ENCODE measurements at regions not wholly inside any gene's neighbourhood (a gene's known extent, or its start where the extent isn't known, plus 50 kb on each side); places are given as distances from the start of the nearest gene placed in this dataset.
"Not testable (repeated sequence)": the region's sequence is repeated elsewhere in the genome, so short reads cannot be mapped to it uniquely, and the experiment has no call there.

- DNase-seq, result no peak
Observed at GRCh38 chr13:39803156-39803555, 147.7 kb downstream of the COG6 start.

GRCh38 chr13:39803851-39804250, 148.4 kb downstream of the COG6 start:
- DNase-seq, result no peak

DNA sequence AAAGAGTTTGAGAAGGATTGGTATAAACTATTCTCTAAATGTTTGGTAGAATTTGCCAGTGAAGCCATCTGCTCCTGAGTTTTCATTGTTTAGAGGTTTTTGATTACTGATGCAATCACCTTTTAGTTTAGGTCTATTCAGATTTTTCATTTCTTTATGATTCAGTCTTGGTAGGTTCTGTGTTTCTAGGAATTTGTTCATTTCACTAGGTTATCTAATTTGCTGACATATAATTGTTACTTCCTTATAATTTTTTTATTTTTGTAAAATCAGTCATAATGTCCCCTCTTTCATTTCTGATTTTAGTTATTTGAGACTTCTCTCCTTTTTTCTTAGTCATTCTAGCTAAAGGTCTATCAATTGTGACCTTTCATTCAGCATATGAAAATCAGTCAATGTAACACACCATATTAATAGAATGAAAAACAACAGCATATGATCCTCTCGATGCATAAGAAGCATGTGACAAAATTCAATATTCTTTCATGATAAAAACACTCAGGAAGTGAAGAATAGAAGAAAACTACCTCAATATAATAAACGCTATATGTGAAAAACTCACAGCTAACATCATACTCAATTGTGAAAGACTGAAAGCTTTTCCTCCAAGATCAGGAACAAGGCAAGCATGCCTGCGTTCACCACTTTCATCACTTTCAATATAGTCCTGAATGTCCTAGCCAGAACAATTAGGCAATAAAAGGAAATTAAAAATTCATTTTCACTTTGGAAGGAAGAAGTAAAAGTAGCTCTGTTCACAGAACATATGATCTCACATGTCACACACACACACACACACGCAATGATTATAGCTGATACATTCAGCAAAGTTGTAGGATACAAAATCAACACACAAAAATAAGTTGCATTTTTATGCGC, 149.1 kb downstream of the COG6 start:
- no peak for DNase-seq

DNA sequence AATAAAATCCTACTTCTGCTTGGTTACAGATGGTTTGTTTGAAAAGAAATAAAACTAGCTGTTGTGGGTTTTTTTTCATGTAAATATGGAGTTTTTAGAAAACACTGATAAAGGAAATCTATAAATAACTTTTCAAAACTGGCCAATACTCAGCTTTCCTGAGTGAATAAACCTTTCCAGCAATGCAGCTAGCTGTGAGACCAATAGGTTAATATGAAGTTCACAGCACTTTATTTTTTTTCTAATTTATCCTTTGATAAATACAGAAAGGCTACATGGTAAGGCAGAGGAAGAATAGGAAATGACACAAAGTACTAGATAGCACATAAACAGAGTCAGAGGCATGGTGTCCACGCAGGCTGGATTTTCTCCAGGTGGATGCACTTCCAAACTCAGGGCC, 154.0 kb downstream of the COG6 start:
- DNase-seq, result no peak

DNA sequence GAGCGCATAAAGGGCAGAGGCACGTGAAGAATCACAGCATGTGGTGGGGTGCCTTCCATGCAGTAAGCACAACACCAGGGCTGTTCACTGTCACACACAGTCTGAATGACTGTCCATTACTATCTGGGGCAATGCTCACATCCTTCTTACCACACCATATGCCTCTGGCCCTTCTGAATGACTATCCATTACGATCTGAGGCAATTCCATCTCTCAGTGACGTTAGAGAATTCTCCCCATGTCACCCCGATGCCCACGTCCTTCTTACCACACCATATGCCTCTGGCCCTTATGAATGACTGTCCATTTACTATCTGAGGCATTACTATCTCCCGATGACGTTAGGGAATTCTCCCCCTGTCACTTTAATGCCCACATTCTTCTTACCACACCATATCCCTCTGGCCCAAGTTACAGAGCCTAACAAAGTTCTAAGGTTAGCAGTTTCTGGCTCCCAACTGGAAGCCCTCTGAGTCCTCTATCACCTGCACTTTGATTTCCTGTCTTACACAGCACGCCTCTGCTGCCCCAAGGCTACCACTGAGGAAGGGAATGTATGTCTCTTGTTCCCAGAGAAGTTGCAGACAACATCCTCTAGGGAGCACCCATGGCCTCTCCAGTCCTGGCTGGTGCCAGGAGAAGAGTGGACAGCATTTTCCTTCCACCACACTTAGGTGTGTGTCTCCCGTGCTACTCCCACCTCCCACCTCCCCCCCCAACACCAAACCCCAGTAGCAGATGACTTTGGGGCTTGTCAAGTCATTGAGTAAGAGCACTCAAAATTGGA, 154.8 kb downstream of the COG6 start:
- DNase-seq, result no peak

GRCh38 chr13:39811051-39811450, 155.6 kb downstream of the COG6 start:
- DNase-seq, result no peak

- DNase-seq, result no peak
Observed at GRCh38 chr13:39811696-39812095, 156.2 kb downstream of the COG6 start.

DNA sequence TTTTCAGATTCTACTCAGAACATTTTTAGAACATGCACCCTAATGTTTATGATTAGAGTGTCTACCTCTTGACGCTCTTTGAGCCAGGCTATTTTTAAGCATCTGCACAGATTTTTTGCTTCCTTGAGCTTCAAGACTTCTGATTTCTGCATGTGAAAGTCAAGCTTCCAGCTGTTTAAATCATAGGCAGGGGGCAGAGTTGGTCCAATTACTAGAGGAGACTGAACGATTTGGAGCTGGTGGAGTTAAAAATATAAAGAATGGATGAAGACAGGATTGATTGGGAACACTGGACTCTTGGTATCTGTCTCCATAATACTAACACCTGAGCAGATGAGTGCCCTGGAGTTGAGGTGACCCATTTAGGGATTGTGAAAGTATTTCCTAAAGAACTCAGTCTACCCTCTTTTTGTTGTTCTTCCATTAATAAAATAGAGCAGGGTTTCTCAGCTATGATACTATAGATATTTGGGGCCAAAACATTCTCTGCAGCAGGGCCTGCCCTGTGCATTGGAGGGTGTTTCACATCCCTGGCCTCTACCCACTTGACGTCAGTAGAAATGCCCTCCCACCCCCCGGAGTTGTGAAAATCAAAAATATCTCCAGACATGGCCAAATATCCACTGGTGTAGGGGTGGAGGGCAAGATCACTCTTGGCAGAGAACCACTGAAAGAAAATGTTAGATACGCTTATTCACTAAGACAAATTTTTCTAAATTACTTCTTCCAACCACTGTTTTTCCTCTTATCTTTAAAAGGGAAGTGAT, 160.1 kb downstream of the COG6 start:
- no peak for DNase-seq

GRCh38 chr13:39816936-39817335, 161.5 kb downstream of the COG6 start:
- DNase-seq, result no peak

- DNase-seq, result no peak
Observed at GRCh38 chr13:39818953-39819352, 163.5 kb downstream of the COG6 start.

DNA sequence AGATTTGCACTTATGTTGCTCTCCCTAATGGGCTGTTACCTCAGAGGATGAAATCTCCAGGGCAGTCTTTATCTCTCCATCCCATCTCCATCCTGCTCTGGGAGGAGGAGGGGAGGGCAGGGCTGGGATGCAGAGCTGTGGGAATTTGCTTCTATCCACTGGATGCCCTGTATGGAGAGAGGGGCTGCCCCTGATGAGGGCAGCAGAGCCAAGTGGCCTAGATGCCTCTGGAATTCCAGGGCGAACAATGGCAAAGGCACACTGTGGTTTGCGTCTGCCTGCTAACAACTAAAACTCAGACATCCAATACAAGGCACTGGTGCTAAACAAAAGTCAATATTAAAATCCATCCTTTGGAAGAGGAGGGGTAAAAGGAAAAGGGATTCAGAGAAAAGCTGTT, 165.1 kb downstream of the COG6 start:
- DNase-seq, result no peak

GRCh38 chr13:39821977-39822376, 166.5 kb downstream of the COG6 start:
- no peak for DNase-seq

- DNase-seq, result no peak
Observed at GRCh38 chr13:39822437-39822836, 167.0 kb downstream of the COG6 start.

DNA sequence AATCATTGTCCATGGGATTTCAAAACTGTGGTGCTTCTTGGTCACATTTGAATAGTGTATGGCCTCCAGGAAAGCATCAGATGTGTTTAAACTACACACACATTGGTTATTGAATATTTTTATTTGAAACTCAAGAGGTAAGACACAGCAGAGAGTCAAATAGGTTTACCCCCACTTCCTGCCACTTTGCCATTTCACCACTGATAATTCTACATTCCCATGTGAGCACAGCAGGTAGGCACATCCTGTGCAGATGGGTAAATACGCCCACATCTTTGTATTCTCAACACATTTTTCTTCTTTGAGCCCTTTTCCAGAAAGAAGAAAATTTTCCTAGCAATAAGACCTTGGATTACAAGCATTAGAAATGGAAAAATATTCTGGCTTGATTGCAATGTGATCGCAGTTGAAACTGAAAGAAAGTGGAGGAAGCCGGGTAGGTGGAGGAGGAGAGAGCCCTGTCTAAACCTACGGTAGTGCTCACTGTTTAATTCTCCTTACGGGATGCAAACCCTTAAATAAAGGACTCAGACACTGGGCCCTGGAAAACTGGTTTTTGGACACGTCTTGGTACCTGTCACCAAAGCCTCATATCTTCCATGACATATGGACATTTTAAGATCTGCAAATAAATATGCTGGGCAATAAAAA, 167.7 kb downstream of the COG6 start:
- no peak for DNase-seq

- no peak for DNase-seq
Observed at GRCh38 chr13:39825886-39826285, 170.4 kb downstream of the COG6 start.

DNA sequence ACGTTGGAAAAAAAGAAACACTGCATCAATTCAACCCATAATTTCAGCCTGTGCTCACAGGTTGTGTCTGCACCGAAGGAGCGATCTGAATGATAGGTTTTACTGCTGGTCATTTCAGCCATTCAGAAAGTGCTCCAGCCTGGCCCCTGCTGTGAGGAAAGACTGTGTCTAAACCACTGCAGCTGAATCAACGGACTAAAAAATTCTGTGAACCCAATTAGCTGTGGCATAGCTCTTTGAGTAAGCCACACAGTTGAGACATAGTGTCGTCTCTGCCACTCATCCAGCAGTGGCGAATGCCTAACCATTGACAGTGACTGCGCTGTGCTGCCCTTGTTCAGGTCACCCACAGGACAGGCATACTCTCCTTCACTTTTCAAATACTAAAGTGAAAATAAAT, 179.8 kb downstream of the COG6 start:
- no peak for DNase-seq

DNA sequence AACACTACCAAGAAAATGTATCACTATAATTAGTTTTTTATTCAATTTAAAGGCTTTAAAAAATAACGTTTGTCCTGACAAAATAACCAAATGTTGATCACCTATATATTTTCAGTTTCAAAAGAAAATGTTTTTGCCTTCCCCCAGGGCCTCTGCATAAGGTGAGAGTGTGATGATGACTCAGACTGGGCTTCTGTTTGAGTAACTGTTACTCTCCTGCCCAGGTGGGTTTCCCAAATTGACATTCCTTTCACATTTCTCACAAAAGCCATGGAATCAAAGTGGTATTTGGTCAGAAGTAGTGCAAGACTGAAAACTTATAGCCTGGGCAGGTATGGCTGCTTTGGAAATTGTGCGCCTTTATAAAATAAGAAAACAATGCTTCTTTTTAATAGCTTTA, 180.6 kb downstream of the COG6 start:
- DNase-seq, result no peak

DNA sequence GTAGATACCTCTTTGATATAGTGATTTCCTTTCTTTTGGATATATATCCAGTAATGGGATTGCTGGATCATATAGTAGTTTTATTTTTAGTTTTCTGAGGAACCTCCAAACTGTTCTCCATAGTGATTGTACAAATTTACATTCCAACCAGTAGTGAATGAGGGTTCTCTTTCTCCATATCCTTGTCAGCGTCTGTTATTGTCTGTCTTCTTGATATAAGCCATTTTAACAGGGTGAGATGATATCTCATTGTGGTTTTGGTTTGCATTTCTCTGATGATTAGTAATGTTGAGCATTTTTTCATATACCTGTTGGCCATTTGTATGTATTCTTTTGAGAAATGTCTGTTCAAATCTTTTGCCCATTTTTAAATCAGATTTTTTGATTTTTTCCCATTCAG, 182.4 kb downstream of the COG6 start:
- DNase-seq, result not testable (repeated sequence)

DNA sequence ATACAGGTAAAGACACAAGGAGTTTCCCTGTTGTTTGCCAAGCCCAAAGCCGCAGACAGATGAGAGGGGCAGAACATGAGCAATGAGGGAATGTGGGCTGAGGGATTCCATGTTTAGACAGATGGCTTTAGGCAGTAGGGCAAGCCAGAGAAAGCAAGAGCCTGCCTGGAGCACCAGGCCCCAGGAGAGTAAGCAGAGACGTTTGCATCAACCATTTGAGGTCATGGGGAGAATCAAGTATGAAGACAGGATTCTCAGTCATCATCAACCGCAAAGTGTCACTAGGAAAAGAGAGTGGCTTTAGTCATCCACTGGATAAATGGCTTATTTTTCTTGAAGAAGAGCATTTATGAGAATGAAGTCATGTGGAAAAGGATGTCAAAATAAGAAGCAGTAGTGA, 184.7 kb downstream of the COG6 start:
- DNase-seq, result no peak

- no peak for DNase-seq
Observed at GRCh38 chr13:39847336-39847735, 191.9 kb downstream of the COG6 start.

DNA sequence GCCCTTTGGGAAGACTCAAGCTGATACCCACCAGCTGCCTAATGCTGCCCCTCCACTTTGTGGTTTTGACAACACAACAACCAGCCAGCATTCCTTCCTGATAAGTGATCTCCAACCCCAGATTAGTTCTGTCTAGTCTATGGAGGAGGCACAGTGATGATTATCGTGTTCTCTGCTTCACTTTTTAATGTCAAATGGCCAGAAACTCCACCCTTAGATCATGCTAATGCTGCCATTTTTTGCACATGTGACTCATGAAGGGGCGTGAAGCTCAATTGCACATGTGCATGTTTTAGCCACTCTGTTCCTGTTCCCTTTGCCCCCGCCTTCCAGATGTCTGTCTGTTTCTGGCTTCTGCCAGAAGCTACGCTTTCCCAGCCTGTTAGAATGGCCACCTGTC, 199.8 kb downstream of the COG6 start:
- DNase-seq, result no peak

DNA sequence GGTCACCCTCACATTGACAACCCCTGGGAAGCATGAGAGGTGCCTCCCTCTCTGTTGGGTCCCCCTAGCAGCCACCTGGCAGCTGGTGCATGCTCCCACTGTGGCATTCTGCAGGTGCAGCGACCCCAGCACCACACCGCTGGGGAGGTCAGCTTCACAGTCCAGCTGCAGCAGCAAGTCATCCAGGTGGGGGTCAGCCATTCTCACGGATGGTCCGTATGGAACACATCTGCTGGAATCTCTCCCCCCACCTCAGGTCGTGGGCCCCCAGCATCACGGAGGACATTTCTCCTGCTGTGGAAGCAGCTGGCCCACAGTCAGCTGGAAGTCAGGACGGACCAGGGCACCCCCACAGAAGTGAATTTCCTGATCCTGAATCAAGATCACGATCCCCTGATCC, 201.3 kb downstream of the COG6 start:
- DNase-seq, result no peak

- no peak for DNase-seq
Observed at GRCh38 chr13:39858794-39859193, 203.3 kb downstream of the COG6 start.
